ENCODE measurements at regions not wholly inside any gene's neighbourhood (a gene's known extent, or its start where the extent isn't known, plus 50 kb on each side); places are given as distances from the start of the nearest gene placed in this dataset.

GRCh38 chr2:53559302-53559966 lies 208.2 kb upstream of the CHAC2 start:
- CTCF ChIA-PET = no interaction called here
- POLR2A ChIA-PET = no interaction called here
- Histone ChIP-seq H3K9me3 (0 out of 3 replicates have a peak, but pooled peaks cover 3% of the 10 kb centered on the region), H3K4me2 (peak overlapping the region; percentile 37; the same call in 2 of the 3 replicates), H3K27ac (peak overlapping the region; percentile 21 to 60; a peak in 3 of 6 replicates), H3K4me1 (peaks cover 11% of the 10 kb centered on the region), H3K4me3 (no peak overlapping the region)
- DNase-seq (ENCODE audit: low read depth in 1 of 2, low spot score in 1 of 2) = peak; percentile 36 to 62
- WGBS (ENCODE audit: missing lambda C conversion rate) = 10% methylated on average over 2 of the region's 2 CpGs
- TF ChIP-seq RFX5 (IDR thresholded peaks at IDR 0.05) = no peak
- TF ChIP-seq CEBPB (IDR thresholded peaks at IDR 0.05) = peak; percentile 14 to 58; a peak in 2 of 4 replicates
- TF ChIP-seq HES2 (IDR thresholded peaks at IDR 0.05) = 0 out of 2 replicates have a peak, but pooled peaks have one; percentile 39
- no peak for TF ChIP-seq KDM5A (IDR thresholded peaks at IDR 0.05)
- peak; percentile 70 for TF ChIP-seq FOSL2 (IDR thresholded peaks at IDR 0.05)
- peak; percentile 52 for TF ChIP-seq FOSL2 (CRISPR knock-in tag; IDR thresholded peaks at IDR 0.05)
- no peak for TF ChIP-seq ZFP36 (IDR thresholded peaks at IDR 0.05; ENCODE audit: borderline replicate concordance, partially characterized antibody)
- TF ChIP-seq FOSB (CRISPR knock-in tag; IDR thresholded peaks at IDR 0.05) = no peak
- TF ChIP-seq MAZ (IDR thresholded peaks at IDR 0.05; ENCODE audit: borderline replicate concordance, low read depth, low read length) = no peak
- TF ChIP-seq JUNB (IDR thresholded peaks at IDR 0.05) = peak; percentile 52; the same call in 1 of the 2 replicates
- ATAC-seq = peak; percentile 62 to 95; a peak in 5 of 6 replicates
- FAIRE-seq = no peak

- CTCF ChIA-PET = no interaction called here
- DNase-seq (ENCODE audit: low read depth in 1 of 2, low spot score in 1 of 2) = no peak
- POLR2A ChIA-PET = no interaction called here
- TF ChIP-seq MYC (IDR thresholded peaks at IDR 0.05; ENCODE audit: borderline replicate concordance, low read length) (no peak), MAFK (IDR thresholded peaks at IDR 0.05; ENCODE audit: partially characterized antibody) (peak; percentile 88)
- WGBS (ENCODE audit: missing lambda C conversion rate) = 20% methylated on average over 2 of the region's 2 CpGs
- no peak for ATAC-seq
- Histone ChIP-seq H3K4me3 (no peak overlapping the region), H3K27ac (peak overlapping the region in 1 of 2 experiments; percentile 7; a peak in 2 of 6 replicates), H3K4me2 (peak overlapping the region; percentile 37; the same call in 2 of the 3 replicates), H3K9me3 (0 out of 3 replicates have a peak, but pooled peaks cover 3% of the 10 kb centered on the region), H3K4me1 (peaks cover 11% of the 10 kb centered on the region)
- no peak for FAIRE-seq
Observed at GRCh38 chr2:53558867-53559266, 208.7 kb upstream of the CHAC2 start.

GRCh38 chr2:53549497-53549896 lies 218.1 kb upstream of the CHAC2 start:
- ATAC-seq (no peak), FAIRE-seq (no peak), DNase-seq (ENCODE audit: low read depth in 1 of 2, low spot score in 1 of 2) (no peak)
- no peak overlapping the region for H3K4me3 ChIP-seq
- CTCF ChIA-PET = no interaction called here
- POLR2A ChIA-PET = no interaction called here
- H3K4me2 ChIP-seq = no peak overlapping the region
- H3K4me1 ChIP-seq = no peaks in the 10 kb centered on the region
- 33% methylated on average over 4 of the region's 4 CpGs for WGBS (ENCODE audit: missing lambda C conversion rate)
- no peak for TF ChIP-seq ESRRA (IDR thresholded peaks at IDR 0.05; ENCODE audit: borderline replicate concordance, low read length)
- no peak for TF ChIP-seq CEBPB (IDR thresholded peaks at IDR 0.05)
- TF ChIP-seq NR3C1 (IDR thresholded peaks at IDR 0.05) = no peak
- TF ChIP-seq E2F6 (IDR thresholded peaks at IDR 0.05; ENCODE audit: borderline replicate concordance, low read depth) = no peak
- TF ChIP-seq FOSL2 (IDR thresholded peaks at IDR 0.05) = no peak
- no peak for TF ChIP-seq FOSL2 (CRISPR knock-in tag; IDR thresholded peaks at IDR 0.05)
- TF ChIP-seq ZNF302 (CRISPR knock-in tag; IDR thresholded peaks at IDR 0.05) = no peak
- no peak for TF ChIP-seq POLR2A (IDR thresholded peaks at IDR 0.05; ENCODE audit: low read length)
- no peak for TF ChIP-seq CTCF (IDR thresholded peaks at IDR 0.05)
- no peak for TF ChIP-seq ZC3H11A (IDR thresholded peaks at IDR 0.05)
- TF ChIP-seq CBX2 (IDR thresholded peaks at IDR 0.05; ENCODE audit: borderline replicate concordance, low read depth) = no peak
- no peak for TF ChIP-seq SMC3 (IDR thresholded peaks at IDR 0.05)
- no peak for TF ChIP-seq KDM5A (IDR thresholded peaks at IDR 0.05)
- no peaks in the 10 kb centered on the region for H3K9me3 ChIP-seq
- H3K27ac ChIP-seq = no peak overlapping the region

All from A549 (cell line).